HFF-Myc (cell line): ENCODE measurements at regions not wholly inside any gene's neighbourhood (a gene's known extent, or its start where the extent isn't known, plus 50 kb on each side); places are given as distances from the start of the nearest gene placed in this dataset.

Source experiments
- DNase-seq: peaks from one replicate; pipeline ENCODE4 v3.0.0-alpha.2; 2011; ENCODE audit warnings: low read depth; ENCODE audit errors: extremely low read depth
- H3K4me3 ChIP-seq: replicated peaks from 2 replicates; pipeline ENCODE4 v1.5.1; 2011; ENCODE audit warnings: low read depth, mild to moderate bottlenecking, control low read depth, low read length
- TF ChIP-seq, protein P1 (sequence below): IDR thresholded peaks from 2 replicates; pipeline ENCODE4 v1.5.1; 2012; ENCODE audit warnings: mild to moderate bottlenecking, low read depth, low read length, control low read depth; ENCODE audit errors: missing control alignments

DNA sequence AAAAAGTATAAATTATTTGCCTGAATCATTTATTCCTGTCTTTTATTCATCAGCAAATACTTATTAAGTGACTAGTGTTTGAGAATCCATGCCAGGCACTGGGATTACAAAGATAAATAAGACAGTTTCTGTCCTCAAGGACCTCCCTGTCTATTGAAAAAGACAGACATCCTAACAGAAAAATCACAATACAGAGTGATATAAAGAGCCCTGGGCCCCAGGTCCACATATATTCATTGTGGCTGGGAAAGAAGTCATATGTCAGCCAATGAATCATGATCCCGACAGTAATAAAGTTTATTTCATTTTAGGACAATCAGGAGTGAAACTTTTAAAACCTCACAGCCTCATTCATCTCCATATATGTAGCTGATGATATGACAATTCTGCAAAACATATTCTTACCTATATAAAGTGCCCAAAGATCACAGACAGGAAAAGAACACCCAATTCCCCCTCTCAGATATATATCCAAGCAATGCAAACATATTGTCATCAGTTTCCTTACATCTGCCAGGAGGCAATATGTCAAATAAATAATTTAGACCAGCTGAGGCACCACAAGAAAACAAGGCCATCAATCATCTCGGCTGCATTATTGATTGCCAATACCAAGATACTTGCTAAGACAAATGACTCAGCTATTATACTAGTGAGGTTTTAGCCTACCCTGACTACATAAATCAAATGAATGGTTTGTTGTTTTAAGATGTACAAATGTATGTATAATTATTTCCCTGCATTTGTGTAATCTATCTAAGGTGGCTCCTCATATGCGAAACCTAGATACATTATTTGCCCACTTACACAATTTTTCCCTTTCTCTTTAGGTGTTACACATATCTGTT lies 590.9 kb upstream of the API5 start:
- DNase-seq, result no peak
- TF ChIP-seq, protein P1, sequence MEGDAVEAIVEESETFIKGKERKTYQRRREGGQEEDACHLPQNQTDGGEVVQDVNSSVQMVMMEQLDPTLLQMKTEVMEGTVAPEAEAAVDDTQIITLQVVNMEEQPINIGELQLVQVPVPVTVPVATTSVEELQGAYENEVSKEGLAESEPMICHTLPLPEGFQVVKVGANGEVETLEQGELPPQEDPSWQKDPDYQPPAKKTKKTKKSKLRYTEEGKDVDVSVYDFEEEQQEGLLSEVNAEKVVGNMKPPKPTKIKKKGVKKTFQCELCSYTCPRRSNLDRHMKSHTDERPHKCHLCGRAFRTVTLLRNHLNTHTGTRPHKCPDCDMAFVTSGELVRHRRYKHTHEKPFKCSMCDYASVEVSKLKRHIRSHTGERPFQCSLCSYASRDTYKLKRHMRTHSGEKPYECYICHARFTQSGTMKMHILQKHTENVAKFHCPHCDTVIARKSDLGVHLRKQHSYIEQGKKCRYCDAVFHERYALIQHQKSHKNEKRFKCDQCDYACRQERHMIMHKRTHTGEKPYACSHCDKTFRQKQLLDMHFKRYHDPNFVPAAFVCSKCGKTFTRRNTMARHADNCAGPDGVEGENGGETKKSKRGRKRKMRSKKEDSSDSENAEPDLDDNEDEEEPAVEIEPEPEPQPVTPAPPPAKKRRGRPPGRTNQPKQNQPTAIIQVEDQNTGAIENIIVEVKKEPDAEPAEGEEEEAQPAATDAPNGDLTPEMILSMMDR, result no peak

DNA sequence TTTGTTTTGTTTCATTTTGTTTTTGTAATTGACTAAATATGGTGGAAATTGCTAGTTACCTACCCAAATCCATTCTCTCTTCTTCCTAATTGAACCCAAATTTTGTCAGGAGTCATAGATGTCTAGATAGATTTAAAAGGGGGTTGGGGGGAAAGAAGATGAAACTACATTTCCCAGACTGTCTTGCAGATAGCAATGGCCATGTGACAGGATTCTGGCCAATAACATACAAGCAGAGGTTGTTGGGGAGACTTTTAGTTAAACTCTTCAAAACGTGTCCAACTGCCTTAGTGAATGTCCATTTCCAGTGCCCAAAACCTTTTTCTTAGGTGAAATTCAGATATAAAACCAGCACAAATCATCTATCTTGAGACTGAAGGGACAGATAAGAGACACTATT lies 583.9 kb upstream of the API5 start:
- TF ChIP-seq, protein P1, result no peak
- H3K4me3 ChIP-seq, result no peak overlapping the region
- DNase-seq, result no peak

More for the DNA sequence above, 590.9 kb upstream of the API5 start:
- H3K4me3 ChIP-seq, result no peak overlapping the region

DNA sequence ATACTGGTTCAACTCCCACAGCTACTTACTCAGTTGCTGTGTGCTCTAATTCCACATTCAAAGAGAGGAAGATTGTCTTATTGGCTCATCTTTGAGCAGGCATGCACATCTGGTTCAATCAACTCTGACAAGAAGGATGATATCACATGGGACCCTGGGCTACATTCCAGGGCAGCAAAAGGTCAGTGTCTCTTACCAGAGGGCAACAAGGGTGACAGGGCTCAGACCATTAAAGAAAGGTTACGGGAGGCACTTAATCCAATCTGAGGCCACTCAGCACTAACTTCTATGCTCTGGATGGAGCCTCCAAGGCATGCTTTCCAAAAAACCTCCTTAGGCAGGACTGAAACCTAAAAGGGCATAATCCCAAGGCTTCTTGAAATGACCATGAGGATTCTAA lies 549.4 kb upstream of the API5 start:
- no peak for DNase-seq
- no peak overlapping the region for H3K4me3 ChIP-seq
- TF ChIP-seq, protein P1, result no peak

DNA sequence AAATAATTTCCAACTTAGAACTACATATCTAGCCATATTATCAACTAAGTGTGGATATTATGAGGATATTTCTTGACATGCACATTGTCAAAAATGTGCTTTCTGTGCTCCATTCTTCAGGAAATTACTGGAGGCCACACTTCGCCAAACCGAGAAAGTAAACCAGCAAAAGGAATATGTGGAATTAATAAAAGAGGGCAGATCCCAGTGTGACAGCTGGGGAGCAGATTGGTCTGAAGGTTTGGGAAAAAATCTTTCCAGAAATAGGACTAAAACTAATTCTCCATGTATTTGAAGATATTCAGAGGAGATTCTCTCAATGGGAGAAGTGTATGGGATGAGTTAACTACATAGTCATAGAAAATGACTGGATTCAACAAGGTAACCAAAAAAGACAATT lies 546.9 kb upstream of the API5 start:
- DNase-seq, result no peak
- TF ChIP-seq, protein P1, result no peak

DNA sequence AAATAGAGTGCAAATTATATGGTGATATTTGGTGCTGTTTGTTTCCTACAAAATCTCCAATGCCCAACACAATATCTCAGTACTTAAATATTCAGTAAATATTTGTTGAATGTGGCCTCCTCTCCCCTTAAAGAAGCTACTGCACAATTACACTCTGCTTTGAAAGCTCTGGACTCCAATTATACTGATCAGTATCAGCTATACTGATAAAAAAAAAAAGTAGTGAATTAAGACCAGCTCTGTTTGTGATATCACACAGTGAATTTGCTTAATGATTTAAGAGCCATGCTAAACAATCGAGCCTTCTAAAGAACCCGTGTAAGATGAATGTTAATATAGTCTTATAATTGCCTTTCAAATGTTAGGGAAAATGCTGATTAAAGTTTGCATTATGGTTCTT lies 543.2 kb upstream of the API5 start:
- DNase-seq, result no peak
- H3K4me3 ChIP-seq, result no peak overlapping the region
- TF ChIP-seq, protein P1, result no peak

More for the DNA sequence above, 546.9 kb upstream of the API5 start:
- no peak overlapping the region for H3K4me3 ChIP-seq

DNA sequence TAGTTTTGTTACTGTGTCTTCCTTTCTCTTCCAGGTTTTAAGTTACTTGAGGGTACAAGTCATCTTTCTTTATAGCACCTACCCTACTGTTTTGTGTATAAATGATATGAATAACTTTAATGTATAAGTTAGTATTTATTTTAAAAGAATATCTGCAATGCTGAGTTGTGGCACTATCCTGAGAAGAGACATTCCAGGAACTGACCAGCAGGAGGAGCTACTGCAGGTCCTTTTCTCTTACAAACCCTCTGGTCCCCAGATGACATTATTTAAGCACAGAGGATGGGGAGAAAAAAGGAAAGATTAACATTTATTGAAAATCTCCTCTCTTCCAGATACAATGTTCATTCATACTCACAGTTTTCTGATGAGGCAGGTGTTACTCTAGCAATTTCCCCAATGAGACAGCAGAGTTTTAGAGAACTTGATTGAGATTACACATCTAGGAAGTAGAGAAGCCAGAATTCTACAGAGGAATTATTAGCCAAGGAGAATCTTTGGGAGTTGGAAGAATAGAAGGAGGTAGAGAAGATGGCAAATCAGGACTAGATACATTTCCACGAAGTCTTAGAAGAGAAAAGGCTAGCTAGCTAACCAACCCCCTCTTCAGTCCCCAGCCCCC lies 541.2 kb upstream of the API5 start:
- H3K4me3 ChIP-seq, result no peak overlapping the region
- no peak for DNase-seq
- TF ChIP-seq, protein P1, result no peak
